ENCODE measurements at regions not wholly inside any gene's neighbourhood (a gene's known extent, or its start where the extent isn't known, plus 50 kb on each side); places are given as distances from the start of the nearest gene placed in this dataset.

DNA sequence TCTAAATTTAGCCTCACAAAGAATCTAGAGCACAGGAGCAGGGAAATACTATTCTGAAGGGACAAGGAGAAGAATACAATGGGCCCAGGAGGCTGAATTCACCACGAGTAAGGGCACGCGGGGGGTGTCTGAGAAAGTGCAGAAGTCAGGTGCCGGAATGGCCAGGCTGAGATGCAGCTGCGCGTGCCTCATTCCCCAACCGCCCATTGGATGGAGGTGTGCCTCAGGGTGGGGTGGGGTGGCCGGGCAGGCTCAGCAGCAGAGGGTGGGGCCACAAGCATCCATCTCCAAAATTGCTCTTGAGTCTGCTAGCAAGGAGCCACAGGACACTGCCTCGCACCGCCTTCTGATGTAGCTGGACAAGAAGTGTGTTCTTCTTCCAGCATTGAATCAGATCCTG lies 387.0 kb downstream of the SHANK2 start:
- intact Hi-C loops (cut with DNase I), result no loop called here
- Histone ChIP-seq H3K27me3 (no peaks in the 10 kb centered on the region), H3K9me3 (no peaks in the 10 kb centered on the region), H3K27ac (no peak overlapping the region), H3K4me3 (replicated peaks in 1 of 3) (no peak overlapping the region), H3K36me3 (no peaks in the 10 kb centered on the region), H3K4me1 (no peaks in the 10 kb centered on the region)
- DNase-seq, result no peak
- no peak for TF ChIP-seq POLR2A (IDR thresholded peaks at IDR 0.05)
- TF ChIP-seq CTCF (IDR thresholded peaks at IDR 0.05), result no peak
- 85 to 88% methylated on average over 10 of the region's 10 CpGs for WGBS, 2 donors

DNA sequence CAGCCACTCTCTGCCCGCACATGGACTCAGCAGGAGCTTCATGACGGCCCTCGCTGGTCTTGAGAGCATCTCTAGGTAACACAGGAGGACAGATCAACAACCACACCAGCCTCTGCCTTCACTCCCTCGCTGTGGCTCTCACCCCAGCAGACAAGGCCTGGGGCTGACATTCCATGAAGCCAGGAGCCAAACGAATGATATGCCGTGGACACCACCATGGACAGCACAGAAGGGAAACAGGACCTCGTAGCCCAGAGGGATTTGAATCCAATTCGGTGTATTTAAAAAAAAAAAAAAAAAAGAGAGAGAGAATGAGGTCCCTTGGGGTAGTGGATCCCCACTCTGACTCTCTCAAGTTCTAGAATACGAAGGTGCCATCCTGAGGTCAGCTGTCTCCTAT lies 385.5 kb downstream of the SHANK2 start:
- Histone ChIP-seq H3K27ac (no peak overlapping the region), H3K4me3 (replicated peaks in 1 of 3) (no peak overlapping the region)
- 72 to 81% methylated on average over 9 of the region's 9 CpGs for WGBS, 2 donors

GRCh38 chr11:70867281-70868047 lies 384.9 kb downstream of the SHANK2 start:
- no peak for DNase-seq
- Histone ChIP-seq H3K4me1 (peaks cover 9 to 13% of the 10 kb centered on the region in 2 donors), H3K27ac (no peak overlapping the region), H3K36me3 (no peaks in the 10 kb centered on the region), H3K9me3 (no peaks in the 10 kb centered on the region), H3K4me3 (replicated peaks in 1 of 3) (no peak overlapping the region), H3K27me3 (no peaks in the 10 kb centered on the region)
- intact Hi-C loops (cut with DNase I), result no loop called here
- WGBS, 2 donors, result 80 to 81% methylated on average over 25 of the region's 25 CpGs
- TF ChIP-seq POLR2A (IDR thresholded peaks at IDR 0.05) (no peak), CTCF (IDR thresholded peaks at IDR 0.05) (no peak)

More for the DNA sequence above, 385.5 kb downstream of the SHANK2 start:
- H3K4me1 ChIP-seq, result peaks cover 5 to 7% of the 10 kb centered on the region in 2 donors
- no peaks in the 10 kb centered on the region for H3K27me3 ChIP-seq
- no peak for DNase-seq
- no peaks in the 10 kb centered on the region for H3K36me3 ChIP-seq
- no peaks in the 10 kb centered on the region for H3K9me3 ChIP-seq
- TF ChIP-seq POLR2A (IDR thresholded peaks at IDR 0.05) (no peak), CTCF (IDR thresholded peaks at IDR 0.05) (no peak)
- intact Hi-C loops (cut with DNase I), result no loop called here

- Histone ChIP-seq H3K27ac (no peak overlapping the region), H3K36me3 (no peaks in the 10 kb centered on the region), H3K9me3 (no peaks in the 10 kb centered on the region), H3K4me1 (peaks cover 19 to 23% of the 10 kb centered on the region in 2 donors), H3K27me3 (no peaks in the 10 kb centered on the region), H3K4me3 (replicated peaks in 1 of 3) (no peak overlapping the region)
- no peak for DNase-seq
- WGBS, 2 donors, result 81 to 91% methylated on average over 7 to 8 of the region's 8 CpGs
- no peak for TF ChIP-seq CTCF (IDR thresholded peaks at IDR 0.05)
- no peak for TF ChIP-seq POLR2A (IDR thresholded peaks at IDR 0.05)
- intact Hi-C loops (cut with DNase I), result no loop called here
Observed at GRCh38 chr11:70868341-70868885, 384.0 kb downstream of the SHANK2 start.

- H3K4me1 ChIP-seq, result peaks cover 19 to 25% of the 10 kb centered on the region in 2 donors
- no peaks in the 10 kb centered on the region for H3K36me3 ChIP-seq
- H3K27me3 ChIP-seq, result no peaks in the 10 kb centered on the region
- no peak for DNase-seq
- 75 to 86% methylated on average over 6 to 10 of the region's 10 CpGs for WGBS, 2 donors
- no peak overlapping the region for H3K27ac ChIP-seq
- intact Hi-C loops (cut with DNase I), result no loop called here
- no peaks in the 10 kb centered on the region for H3K9me3 ChIP-seq
- H3K4me3 ChIP-seq (replicated peaks in 1 of 3), result no peak overlapping the region
- no peak for TF ChIP-seq CTCF (IDR thresholded peaks at IDR 0.05)
- TF ChIP-seq POLR2A (IDR thresholded peaks at IDR 0.05), result no peak
Observed at GRCh38 chr11:70869054-70869453, 383.3 kb downstream of the SHANK2 start.

Measured in thyroid gland (tissue), 4 donors.